ENCODE measurements at regions not wholly inside any gene's neighbourhood (a gene's known extent, or its start where the extent isn't known, plus 50 kb on each side); places are given as distances from the start of the nearest gene placed in this dataset.

DNA sequence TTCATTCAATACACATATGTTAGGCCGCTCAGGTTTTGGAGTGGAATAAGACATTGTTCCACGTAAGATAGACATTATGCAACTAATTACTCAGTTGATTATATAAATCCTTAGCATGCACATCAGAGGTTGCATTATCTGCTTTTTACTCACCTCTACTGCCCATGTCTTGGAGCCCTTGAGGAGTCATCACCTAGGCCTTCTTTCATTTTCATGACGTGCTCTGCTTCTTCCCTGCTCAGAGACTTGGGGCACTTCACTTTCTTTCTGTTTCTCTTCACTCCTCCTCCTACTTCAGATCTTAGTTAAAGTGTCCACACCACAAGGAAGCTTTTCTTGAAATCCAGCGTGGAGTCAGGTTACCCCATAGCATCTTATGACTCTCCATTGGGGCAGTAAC is 241.1 kb downstream of the TLR4 start:
- no peak for DNase-seq

DNA sequence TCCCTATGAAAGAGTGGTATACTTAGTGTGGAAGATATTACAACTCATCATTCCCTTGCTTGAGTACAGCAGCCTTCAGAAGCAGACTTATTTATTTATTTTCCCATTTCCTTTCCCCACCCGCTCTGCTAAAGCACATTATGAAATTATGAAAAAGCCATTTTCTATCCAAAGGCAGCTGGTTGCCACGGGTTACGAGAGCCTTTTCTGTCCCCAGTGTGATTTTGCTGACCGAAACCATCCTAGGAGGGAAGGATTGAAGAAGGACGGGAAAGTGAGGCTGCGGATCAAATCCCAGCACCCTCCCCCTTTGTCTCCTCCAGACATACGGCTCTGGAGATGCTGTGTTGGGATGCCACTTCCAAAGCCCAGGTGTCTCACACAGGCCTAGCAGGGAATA is 246.9 kb downstream of the TLR4 start:
- no peak for DNase-seq

DNA sequence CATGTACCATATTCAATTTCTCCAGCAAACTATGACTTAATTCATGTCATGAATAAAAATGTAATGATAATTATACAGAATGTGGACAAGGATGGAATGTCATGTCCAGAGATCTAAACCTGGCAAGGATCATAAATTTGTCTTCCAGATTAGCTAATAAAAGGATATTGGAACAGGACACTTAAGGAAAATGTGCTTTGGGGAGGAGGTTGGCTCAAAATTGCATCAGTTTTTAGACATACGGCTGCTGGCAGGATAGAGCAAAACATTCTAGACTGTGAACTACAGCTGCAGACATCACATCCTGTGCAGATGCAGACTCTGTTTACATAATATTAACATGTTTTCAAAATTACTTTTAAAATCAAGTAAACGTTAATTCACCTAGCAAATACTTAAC is 248.4 kb downstream of the TLR4 start:
- no peak for DNase-seq

DNA sequence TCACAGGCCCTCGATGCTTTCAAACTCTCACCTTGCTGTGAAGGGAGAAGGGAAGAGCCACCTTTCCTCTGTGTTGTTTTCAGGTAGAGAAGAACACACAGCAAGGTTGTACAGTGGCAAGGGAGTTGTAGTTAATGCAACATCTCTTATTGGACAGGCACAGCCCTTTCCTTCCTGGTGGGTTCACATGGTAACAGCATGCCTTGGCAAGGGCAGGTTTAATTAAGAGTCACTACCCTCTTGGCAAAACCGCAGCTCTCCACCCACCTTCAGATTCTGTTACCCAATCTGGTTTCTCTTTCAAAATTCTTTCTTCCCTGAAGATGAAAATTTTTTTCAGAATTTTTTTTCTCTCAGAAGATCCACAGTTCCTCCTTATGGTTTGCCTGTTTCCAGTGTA is 253.1 kb downstream of the TLR4 start:
- DNase-seq: no peak

DNA sequence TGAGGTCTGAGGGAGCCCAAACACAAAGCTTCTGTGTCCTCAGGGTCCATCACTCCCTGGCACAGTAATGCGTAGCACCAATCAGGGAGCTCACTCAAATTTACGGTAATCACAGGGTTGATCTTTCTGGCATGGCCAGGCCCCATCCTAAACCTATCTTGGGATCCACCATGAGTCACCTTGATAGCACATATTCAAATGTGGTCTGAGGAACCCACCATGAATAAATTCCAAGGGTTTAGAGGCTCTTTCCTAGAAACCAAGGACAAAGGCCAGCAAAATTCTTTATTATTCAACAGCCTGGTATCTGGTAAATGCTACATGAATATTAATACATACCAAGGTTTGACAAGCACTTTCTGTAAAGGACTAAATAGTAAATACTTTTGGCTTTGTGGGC is 254.5 kb downstream of the TLR4 start:
- DNase-seq: no peak

DNA sequence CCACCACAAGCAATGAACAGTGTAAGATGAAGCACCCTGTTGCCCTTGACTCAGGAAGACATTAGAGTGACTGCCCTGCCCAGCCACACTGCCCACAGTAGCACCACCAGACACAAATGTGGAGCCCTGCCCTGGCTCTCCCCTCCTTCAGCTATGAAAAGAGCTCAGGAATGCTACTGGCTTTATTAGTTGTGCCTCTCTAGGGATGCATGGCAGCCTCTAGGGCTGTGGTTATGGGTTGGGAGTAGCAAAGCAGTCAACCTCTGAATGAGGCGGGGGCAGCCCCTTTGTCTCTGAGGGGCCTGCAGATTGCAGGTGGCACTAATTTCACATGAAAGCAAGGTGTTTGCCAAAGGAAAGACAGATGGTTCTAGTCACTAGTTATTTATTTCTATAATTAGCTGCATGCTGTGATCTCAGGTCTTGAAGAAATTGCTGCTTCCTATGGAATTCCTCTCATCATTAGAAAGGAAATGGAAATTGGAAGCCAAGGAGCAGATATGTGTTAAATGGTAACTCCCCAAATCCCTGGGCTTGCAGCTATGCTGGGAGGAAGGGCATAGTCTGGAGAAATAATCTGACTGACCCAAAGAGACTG is 259.4 kb downstream of the TLR4 start:
- DNase-seq: no peak

DNA sequence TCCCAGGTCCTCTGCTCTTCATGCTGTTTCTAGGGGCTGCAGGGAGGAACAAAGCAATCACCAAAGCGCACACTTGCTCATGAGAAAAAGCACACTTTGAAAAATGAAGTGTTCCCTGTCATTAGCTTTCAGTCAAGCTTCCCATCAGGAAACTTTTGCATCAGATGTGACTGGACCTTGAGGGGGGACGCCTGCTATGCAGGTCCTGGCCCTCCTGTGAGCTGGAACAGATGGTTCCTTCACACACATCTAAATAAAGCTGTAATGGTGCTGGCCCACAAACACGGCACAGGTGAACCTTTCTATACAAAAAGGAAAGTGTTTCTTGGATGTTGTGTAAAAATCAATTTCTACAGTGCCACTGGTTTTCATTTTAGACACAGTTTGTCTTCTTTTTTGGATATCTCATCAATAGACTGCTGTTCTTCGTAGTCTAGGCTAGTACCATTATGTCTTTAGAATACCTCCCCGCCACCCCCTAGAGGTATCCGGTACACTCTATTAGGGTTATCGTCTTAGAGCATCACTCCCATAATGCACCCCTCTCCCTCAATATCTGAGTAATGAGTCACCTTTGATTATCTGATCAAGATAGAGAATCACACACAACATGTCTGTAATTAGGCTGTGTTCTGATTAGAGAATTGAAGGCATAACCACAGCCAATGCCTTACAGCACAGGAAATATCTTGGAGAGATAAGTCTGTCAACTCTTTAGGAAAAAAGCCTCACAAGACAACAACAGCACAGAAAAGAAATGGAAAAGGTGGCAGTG is 266.3 kb downstream of the TLR4 start:
- DNase-seq: no peak

DNA sequence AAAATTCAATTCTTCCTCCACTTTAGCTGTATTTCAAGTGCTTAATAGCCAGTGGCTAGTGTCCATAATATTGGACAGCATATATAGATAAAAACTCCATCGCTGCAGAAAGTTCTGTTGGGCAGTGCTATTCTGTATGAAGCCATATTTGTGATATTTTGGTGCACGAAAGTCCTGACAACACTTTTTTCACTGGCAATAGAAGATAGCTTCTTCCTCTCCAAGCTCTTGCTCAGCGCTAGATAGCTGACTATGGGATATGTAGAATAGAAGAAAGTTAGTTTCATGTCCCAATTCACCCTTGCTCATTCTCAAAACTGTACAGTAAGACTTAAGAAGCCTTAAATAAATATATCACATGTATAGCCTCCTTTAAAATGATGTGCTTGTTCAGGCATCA is 269.9 kb downstream of the TLR4 start:
- DNase-seq: no peak

DNA sequence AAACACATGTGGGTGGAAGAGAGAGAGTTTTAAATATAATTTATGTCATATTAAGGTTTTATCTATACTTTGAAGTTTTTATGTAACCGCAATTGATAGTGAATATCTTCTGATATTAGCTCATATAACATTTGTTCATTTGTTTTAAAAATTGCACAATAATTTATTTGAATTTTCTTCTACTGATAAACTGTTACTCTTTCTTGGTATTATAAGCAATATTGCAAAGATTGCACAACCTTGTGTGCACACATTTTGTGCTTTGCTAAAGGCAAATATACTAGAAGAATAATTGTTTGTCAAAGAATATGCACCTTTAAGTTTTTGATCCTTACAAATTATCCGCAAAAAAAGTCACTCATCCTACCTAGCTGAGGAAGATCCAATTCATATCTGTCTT is 275.7 kb downstream of the TLR4 start:
- DNase-seq: no peak

DNA sequence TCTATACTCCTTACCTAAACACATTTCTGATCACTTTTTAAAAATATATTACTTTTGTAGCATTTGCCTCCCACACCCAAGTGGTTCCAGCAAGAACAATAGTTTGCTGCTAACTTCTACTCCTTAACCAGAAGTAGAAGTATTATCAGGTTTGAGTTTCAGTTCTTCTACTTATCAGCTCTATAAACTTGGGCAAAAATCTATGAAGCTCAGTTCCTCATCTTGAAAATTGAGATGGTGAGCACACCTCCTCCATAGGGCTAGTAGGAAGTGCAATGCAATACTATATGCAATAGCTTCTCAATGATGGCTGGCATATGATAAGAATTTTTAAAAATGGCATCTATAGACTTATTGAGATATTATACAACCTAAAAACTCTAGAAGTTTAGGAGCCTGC is 283.7 kb downstream of the TLR4 start:
- no peak for DNase-seq

DNA sequence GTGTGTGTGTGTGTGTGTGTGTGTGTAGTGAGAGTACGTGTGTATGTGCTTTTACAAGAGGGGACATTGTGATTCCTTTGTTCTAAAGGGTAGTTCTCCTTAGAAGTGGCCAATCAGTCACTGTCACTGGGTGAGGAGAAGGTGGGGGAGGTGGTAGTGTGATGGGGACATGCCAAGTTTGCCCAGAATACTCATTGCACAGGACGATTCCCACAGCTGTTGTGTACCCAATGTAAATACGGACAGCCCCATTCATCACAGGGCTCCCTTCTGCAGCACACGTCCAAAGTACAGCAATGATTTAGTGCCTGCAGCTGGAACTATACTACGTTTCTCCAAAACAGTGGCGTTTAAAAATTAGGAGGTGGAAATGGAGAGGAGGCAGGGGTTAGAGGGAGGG is 287.8 kb downstream of the TLR4 start:
- no peak for DNase-seq

DNA sequence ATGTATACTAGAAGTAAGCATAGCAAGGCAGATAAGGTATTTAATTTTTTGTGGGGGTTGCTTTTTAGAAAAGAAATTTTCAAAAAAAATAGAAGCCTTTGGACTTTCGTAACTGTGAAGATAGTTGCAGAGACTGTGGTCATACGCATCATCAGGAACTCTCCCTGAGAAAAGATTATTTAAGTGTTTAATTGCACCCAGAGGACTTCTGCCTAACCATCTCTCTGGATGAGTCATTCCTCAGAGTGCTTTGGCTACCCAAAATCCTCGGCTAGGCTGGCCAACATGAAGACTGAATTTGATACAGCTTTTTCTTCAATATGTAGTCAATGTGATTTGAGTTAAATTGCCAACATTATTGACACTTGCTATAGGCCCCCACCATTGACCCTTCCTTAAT is 296.4 kb downstream of the TLR4 start:
- no peak for DNase-seq

DNA sequence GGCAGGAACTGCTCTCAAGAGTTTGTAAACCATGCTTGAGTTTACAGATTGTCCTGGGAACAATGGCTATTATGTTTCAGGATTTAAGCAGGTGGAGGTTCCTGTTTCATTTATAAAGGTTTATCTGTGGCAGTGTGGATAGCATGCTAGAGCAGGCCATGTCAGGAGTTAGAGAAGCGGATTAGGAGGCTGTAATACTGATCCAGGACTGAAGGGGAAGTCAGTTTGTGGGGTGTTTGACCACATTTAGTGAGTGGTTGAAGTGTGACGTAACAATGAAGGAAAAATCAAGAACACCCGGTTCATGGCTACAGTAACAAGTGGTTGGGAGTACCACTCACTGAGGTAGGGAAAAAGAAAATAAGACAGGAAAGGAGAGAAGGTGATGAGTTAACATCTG is 299.0 kb downstream of the TLR4 start:
- no peak for DNase-seq

DNA sequence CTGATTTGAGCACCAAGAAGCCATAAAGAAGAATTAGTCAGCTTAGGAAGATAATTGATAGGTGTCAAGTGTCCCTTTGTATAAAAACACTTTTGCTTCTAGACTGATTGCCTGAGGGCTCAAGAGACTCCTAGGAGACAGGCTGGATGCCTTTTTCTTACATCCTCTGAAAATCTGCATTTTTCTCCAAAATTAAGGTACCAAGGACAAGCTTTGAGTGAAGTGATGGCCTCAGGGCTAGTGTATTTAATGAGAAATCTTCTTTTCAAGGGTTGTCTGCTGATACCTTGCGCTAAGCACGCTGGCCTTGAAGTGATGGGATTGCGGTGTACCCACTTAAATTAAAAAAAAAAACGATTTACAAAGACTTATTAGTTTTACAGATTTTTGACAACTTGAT is 304.0 kb downstream of the TLR4 start:
- no peak for DNase-seq

DNA sequence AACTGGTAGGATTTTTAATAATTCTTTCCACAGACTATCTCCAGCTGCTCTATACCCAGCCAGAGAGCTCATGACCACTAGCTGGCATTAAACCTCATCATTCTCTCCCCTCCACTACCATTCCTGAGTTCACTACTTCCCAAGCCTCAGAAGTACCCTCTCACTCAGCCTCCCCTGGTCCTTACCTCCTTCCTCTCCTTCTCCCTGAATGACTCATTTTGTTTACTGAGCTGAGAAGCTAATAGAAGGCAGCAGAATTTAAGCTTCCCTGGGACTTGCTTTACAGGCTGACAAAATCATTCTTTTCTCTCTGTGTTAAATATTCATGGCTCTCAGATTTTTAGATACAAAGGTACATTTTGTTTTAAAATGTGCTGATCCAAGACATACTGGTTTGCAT is 305.4 kb downstream of the TLR4 start:
- no peak for DNase-seq

DNA sequence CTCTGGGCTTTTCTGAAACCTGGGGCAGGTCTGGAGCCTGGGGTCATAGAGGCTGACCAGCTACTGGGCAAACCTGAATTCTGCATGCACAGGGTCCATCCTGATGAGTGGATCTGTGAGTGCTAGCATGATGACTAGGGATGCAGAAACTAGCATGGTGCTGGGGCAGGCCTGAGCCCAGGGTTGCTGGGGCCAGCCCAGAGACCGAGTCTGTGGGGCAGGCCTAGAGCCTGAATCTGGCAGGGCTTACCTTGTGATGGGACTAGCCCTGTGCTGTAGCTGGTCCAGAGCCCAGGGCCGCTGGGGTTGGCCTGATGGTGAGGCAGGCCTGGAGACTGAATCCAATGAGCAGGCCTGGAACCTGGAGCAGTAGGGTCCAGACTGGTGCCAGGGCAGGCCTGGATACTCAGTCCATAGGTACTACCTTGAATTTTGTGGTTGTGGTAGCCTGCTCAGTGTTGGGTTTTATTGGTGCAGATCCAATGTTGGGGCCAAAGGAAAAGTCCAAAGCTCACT is 313.5 kb downstream of the TLR4 start:
- no peak for DNase-seq

DNA sequence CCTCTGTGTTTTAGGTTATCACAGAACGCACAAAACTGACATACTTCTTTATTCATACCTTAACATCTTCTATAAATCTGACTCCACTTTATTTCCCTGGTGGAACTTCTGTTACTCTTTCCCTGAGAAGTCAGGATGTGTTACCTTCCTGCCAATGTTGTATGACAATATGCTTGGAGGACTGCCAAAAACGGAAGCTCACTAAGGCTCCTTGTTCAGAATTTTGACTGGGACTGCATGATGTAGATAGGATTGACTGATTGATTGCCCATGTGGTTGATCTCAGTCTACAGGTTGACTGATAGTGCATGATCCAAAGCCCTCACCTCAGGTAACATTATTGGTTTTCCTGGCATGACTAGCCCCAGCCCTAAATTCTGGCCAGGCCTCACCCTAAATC is 319.4 kb downstream of the TLR4 start:
- DNase-seq: no peak

DNA sequence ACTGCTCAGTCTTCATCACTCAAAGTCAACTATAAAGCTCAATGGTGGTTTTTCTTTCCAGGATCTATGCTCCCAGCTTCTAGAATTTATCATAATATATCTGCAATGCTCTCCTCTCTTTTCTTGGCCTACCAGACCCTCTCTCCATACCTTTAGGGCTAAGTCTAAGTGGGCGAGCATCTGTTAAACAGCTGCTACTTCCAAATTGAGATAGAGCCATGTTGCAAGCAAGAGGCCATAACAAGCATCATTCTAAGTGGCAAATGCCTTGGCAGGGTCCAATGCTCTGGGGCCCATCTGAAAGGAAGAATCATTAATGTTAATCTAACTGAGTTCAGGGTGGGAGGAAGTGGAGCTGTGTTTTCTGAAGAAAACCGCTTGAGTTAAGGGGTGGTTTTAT is 324.0 kb downstream of the TLR4 start:
- no peak for DNase-seq

DNA sequence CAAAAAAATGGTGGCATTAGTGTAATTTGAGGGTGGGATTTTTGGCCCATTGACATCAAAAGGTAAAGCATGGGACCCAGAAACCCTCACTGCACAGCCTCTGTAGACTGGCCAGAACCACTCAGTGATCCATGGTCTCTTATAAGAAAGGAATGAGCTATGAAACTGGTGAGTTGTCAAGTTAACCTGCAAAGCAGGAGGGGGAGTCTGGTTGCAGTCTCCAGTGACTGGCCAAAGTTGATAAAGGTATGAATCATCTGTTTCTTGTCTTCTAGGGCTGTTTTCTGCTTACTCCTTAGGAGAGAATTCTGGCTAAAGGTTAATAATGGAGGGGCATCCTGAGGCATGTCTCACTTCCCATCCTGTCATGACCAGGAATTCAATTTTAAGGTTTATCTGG is 325.2 kb downstream of the TLR4 start:
- DNase-seq: no peak

DNA sequence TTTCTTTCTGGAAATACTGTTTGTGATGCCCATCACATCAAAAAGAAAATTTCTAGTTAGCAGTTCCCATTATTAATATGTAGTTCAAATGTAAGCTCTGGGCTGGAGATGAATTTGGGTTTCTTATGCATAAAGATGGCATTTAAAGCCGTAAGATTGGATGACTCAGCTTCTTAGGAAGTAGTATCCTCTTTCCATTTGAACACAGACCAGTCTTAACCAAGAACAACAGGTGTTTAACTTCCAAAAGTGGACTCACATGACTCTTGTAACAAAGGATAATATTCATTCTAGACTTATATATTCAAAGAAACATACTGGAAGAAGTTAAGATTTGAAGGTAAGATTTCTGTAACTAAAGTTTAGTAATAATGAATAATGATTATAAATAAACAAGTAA is 330.5 kb downstream of the TLR4 start:
- no peak for DNase-seq

DNA sequence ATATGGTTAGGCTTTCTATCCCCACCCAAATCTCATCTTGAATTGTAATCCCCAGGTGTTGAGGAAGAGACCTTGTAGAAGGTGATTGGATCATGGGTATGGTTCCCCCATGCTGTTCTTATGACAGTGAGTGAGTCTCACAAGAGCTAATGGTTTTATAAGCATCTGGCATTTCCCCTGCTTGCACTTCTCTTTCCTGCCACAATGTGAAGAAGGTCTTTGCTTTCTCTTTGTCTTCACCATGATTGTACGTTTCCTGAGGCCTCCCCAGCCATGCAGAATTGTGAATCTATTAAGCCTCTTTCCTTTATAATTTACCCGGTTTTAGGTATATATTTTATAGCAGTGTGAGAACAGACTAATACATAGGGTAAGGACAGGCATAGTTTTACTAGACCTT is 334.5 kb downstream of the TLR4 start:
- no peak for DNase-seq

DNA sequence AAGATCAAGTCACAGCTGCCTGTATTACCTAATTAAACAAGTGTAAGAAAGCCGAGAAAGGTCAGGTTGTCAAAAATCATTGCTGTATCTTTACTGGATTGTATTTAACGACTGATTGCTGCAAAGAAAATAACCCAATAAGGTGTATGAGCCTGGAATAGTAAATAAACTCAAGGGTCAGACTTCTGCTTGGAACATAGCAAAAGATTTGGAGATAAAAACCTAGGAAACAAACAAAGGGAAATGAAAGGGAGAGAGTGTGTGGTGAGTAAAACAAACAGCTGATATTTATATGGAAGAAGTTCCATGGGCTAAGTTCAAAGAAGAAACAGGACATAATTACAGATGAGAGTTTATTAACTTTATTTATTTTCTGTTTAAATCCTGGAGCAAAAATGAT is 354.0 kb downstream of the TLR4 start:
- no peak for DNase-seq

DNA sequence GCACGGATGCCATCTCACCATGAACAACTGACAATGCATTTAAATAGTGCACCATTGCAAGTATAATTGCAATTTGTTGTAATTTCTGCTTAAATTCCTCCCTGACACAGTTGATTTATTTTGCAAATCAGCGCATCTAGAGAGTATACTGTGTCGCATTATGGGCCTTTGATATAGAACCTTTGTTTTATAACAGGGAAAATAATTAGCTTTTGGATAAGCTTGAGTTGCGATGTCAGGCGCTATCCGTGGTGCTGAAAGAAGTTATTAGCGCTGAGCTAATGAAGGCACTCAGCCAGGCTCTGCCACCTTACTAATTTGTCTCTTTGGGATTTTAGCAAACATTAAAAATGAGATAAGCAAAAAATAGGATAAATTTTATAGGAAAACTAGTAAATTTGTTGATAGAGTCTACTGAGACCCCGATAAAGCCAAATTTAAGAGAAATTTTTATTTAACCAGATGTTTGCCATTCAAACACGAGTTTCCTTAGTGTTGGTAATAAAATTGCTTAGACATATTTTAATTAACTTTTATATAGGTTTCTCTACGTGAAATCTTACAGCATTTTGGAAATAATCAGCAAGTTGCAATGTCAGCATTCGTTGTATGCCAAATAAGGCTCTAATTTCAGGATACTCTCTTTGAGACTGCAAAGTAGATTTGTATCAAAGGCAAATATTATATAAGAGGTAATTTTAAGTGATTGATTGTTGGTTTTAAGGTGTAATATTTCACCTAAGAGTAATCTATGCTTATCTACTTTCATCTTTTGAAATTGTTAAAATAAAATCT is 355.5 kb downstream of the TLR4 start:
- DNase-seq: no peak

DNA sequence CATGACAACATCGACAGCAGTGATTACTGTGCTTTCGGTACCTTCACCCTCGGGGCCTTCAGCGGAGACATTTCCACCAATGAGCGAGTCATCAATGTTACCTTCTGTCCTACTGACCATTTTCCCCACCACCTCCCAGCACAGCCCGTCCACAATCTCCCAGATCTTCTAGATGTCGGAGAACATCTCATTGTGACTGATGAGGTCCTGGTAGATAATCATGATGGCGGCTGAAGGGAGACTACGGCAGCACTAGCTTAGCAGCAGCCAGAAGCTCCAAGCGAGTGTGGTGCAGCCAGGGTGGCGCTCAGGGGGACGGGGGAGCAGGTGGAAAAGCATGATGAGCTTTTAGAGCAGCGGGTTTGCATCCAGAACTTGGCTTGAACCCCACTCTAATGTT is 379.0 kb downstream of the TLR4 start:
- no peak for DNase-seq

Data from CD4-positive, alpha-beta T cell treated with Interleukin-6 for 4 hours (primary cell).